Mesendoderm (in vitro differentiated cells): ENCODE measurements at regions not wholly inside any gene's neighbourhood (a gene's known extent, or its start where the extent isn't known, plus 50 kb on each side); places are given as distances from the start of the nearest gene placed in this dataset.
"Not testable (repeated sequence)": the region's sequence is repeated elsewhere in the genome, so short reads cannot be mapped to it uniquely, and the experiment has no call there.

ENCODE experiments used
- DNase-seq: peaks from one replicate; pipeline ENCODE4 v3.0.0; 2013
- H2AK5ac ChIP-seq: 2 replicates; pipeline ENCODE4 v1.6.1; 2013; ENCODE audit warnings: low read length, inconsistent platforms
- H2BK120ac ChIP-seq: 2 replicates; pipeline ENCODE4 v1.6.1; 2013; ENCODE audit warnings: low read depth, mild to moderate bottlenecking, low read length, moderate library complexity, mixed read lengths
- H2BK15ac ChIP-seq: replicated peaks from 2 replicates; pipeline ENCODE4 v1.6.1; 2013; ENCODE audit warnings: low read depth, mild to moderate bottlenecking, moderate library complexity
- H2BK5ac ChIP-seq: 2 replicates; pipeline ENCODE4 v1.6.1; 2013; ENCODE audit warnings: low read length, inconsistent platforms
- H3K18ac ChIP-seq: 2 replicates; pipeline ENCODE4 v1.6.1; 2013; ENCODE audit warnings: mild to moderate bottlenecking, low read length, mixed read lengths
- H3K23ac ChIP-seq: one replicate; pipeline ENCODE4 v1.6.1; 2013; ENCODE audit warnings: low read length
- H3K27ac ChIP-seq: 2 replicates; pipeline ENCODE4 v1.5.1; 2013; ENCODE audit warnings: low read depth, mild to moderate bottlenecking, inconsistent platforms, low read length, moderate library complexity
- H3K27me3 ChIP-seq: 2 replicates; pipeline ENCODE4 v1.6.1; 2013; ENCODE audit warnings: low read length, control low read depth, mild to moderate bottlenecking, inconsistent platforms; ENCODE audit not compliant: insufficient read depth, poor library complexity
- H3K36me3 ChIP-seq: 2 replicates; pipeline ENCODE4 v1.6.1; 2013; ENCODE audit warnings: low read length, inconsistent platforms; ENCODE audit not compliant: control insufficient read depth, insufficient read depth
- H3K4ac ChIP-seq: one replicate; pipeline ENCODE4 v1.6.1; 2013; ENCODE audit warnings: low read depth, mild to moderate bottlenecking, low read length, moderate library complexity
- H3K4me1 ChIP-seq: 2 replicates; pipeline ENCODE4 v1.6.1; 2013; ENCODE audit warnings: low read depth, low read length, inconsistent platforms; ENCODE audit not compliant: control insufficient read depth
- H3K4me2 ChIP-seq: 2 replicates; pipeline ENCODE4 v1.6.1; 2013; ENCODE audit warnings: low read length
- H3K4me3 ChIP-seq: 2 replicates; pipeline ENCODE4 v1.5.1; 2013; ENCODE audit warnings: mild to moderate bottlenecking, low read length
- H3K56ac ChIP-seq: one replicate; pipeline ENCODE4 v1.6.1; 2013; ENCODE audit warnings: low read length
- H3K79me1 ChIP-seq: 2 replicates; pipeline ENCODE4 v1.6.1; 2013; ENCODE audit warnings: low read length, inconsistent platforms
- H3K79me2 ChIP-seq: 2 replicates; pipeline ENCODE4 v1.6.1; 2013; ENCODE audit warnings: mild to moderate bottlenecking, low read length; ENCODE audit not compliant: control insufficient read depth, insufficient read depth
- H3K9ac ChIP-seq: 2 replicates; pipeline ENCODE4 v1.6.1; 2013; ENCODE audit warnings: low read length, inconsistent platforms
- H4K5ac ChIP-seq: one replicate; pipeline ENCODE4 v1.6.1; 2013; ENCODE audit warnings: low read length
- H4K8ac ChIP-seq: one replicate; pipeline ENCODE4 v1.6.1; 2013; ENCODE audit warnings: low read depth, mild to moderate bottlenecking, control low read depth, low read length, moderate library complexity
- WGBS: extraction: QIAGEN DNeasy Blood & Tissue Kit; methylation state at CpG from one replicate; pipeline ENCODE4 v1.1.7; 2013; ENCODE audit warnings: low lambda C conversion rate, missing lambda C conversion rate; ENCODE audit not compliant: insufficient coverage; ENCODE audit errors: extremely low coverage; 5-methylcytosine and 5-hydroxymethylcytosine counted together

DNA sequence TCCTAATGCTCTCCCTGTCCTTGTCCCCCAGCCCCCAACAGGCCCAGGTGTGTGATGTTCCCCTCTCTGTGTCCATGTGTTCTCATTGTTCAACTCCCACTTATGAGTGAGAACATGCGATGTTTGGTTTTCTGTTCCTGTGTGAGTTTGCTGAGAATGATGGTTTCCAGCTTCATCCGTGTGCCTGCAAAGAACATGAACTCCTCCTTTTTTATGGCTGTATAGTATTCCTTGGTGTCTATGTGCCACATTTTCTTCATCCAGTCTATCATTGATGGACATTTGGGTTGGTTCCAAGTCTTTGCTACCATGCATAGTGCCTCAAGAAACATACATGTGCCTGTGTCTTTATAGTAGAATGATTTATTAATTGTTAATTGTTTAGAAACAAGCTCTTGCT, 249.1 kb downstream of the ASMT start:
- not testable (repeated sequence) for H3K79me1 ChIP-seq, H2BK5ac ChIP-seq, H3K4me1 ChIP-seq, DNase-seq, H2AK5ac ChIP-seq, H4K5ac ChIP-seq, H3K79me2 ChIP-seq, H3K36me3 ChIP-seq, H3K27ac ChIP-seq, H3K4ac ChIP-seq, H3K4me3 ChIP-seq, H2BK15ac ChIP-seq, H3K18ac ChIP-seq, H4K8ac ChIP-seq, H3K27me3 ChIP-seq, H3K23ac ChIP-seq, H3K4me2 ChIP-seq, H2BK120ac ChIP-seq, H3K56ac ChIP-seq, H3K9ac ChIP-seq
- WGBS: no CpG with 5 or more reads among the region's 2 CpGs

DNA sequence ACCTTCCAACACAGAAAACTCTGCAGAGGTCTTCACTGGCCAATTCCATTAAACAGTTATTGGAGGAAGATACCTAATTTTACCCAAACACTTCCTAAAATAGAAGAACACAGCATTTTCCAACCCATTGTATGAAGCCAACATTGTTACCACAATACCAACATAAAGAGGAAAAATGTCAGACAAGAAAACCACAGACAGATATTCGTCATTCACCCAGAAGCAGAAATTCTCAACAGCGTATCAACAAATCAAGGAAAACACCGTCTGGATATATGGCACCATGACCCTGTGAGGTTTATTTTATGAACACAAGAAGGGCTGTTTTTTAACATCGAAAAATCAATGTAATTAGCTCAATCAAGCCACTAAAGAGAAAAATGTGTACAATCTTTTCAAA, 255.6 kb downstream of the ASMT start:
- no peak overlapping the region for H2BK120ac ChIP-seq
- no peaks in the 10 kb centered on the region for H3K36me3 ChIP-seq
- no peak overlapping the region for H4K5ac ChIP-seq
- H3K27me3 ChIP-seq: no peaks in the 10 kb centered on the region
- no peak overlapping the region for H3K56ac ChIP-seq
- no peak overlapping the region for H2BK15ac ChIP-seq
- H3K4ac ChIP-seq: no peak overlapping the region
- no CpG with 5 or more reads among the region's 4 CpGs for WGBS
- no peak overlapping the region for H3K9ac ChIP-seq
- no peaks in the 10 kb centered on the region for H3K79me2 ChIP-seq
- H4K8ac ChIP-seq: no peak overlapping the region
- H2AK5ac ChIP-seq: no peak overlapping the region
- H3K23ac ChIP-seq: no peak overlapping the region
- no peaks in the 10 kb centered on the region for H3K4me1 ChIP-seq
- H3K79me1 ChIP-seq: no peaks in the 10 kb centered on the region
- H3K18ac ChIP-seq: no peak overlapping the region
- no peak overlapping the region for H2BK5ac ChIP-seq
- no peak overlapping the region for H3K4me2 ChIP-seq
- DNase-seq: no peak
- H3K27ac ChIP-seq: no peak overlapping the region
- H3K4me3 ChIP-seq: no peak overlapping the region

DNA sequence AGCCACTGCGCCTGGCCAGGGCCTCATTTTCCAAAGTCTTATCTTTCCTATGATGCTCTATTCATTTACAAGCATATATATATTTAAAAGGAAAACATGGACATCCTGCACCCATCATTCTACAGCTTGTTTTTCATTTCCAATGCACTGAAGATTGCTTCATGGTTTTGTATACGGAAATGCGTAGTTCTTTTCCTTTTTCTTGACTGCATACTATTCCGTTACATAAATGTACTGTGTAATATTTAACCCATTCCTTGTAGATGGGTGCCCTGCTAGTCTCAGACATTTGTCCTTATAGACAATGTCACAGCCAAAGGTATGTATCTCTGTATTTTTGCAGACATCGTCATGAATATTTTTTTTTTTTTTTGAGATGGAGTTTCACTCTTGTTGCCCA, 257.0 kb downstream of the ASMT start:
- no peak for DNase-seq
- H3K23ac ChIP-seq: no peak overlapping the region
- WGBS: no CpG with 5 or more reads among the region's 5 CpGs
- no peaks in the 10 kb centered on the region for H3K4me1 ChIP-seq
- H3K27ac ChIP-seq: no peak overlapping the region
- no peak overlapping the region for H2BK5ac ChIP-seq
- no peaks in the 10 kb centered on the region for H3K79me2 ChIP-seq
- no peaks in the 10 kb centered on the region for H3K36me3 ChIP-seq
- H3K4me3 ChIP-seq: no peak overlapping the region
- H2AK5ac ChIP-seq: no peak overlapping the region
- H4K5ac ChIP-seq: no peak overlapping the region
- H3K4ac ChIP-seq: no peak overlapping the region
- H3K56ac ChIP-seq: no peak overlapping the region
- H3K9ac ChIP-seq: no peak overlapping the region
- H3K4me2 ChIP-seq: no peak overlapping the region
- no peak overlapping the region for H3K18ac ChIP-seq
- H4K8ac ChIP-seq: no peak overlapping the region
- no peaks in the 10 kb centered on the region for H3K27me3 ChIP-seq
- H3K79me1 ChIP-seq: no peaks in the 10 kb centered on the region
- H2BK15ac ChIP-seq: no peak overlapping the region
- H2BK120ac ChIP-seq: no peak overlapping the region

DNA sequence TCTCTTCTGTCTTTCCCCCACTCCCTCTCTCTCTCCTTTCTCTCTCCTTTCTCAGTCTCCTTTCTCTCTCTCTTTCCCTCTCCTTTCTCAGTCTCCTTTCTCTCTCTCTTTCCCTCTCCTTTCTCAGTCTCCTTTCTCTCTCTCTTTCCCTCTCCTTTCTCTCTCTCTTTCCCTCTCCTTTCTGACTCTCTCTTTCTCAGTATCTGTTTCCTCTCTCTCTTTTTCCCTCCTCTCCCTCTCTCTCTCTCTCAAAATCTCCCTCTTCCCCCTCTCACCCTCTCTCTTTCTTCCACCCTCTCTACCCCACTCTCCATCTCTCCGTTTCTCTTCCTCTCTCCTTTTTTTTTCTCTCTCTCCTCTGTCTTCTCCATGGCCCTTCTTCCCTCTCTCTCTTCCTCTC, 258.8 kb downstream of the ASMT start:
- Histone ChIP-seq H3K79me2 (no peaks in the 10 kb centered on the region), H3K18ac (no peak overlapping the region), H3K23ac (no peak overlapping the region), H3K56ac (no peak overlapping the region), H3K4me1 (no peaks in the 10 kb centered on the region), H4K5ac (no peak overlapping the region), H3K79me1 (no peaks in the 10 kb centered on the region), H2AK5ac (no peak overlapping the region), H3K27me3 (no peaks in the 10 kb centered on the region), H2BK15ac (no peak overlapping the region), H3K36me3 (no peaks in the 10 kb centered on the region), H2BK120ac (no peak overlapping the region), H3K4me2 (no peak overlapping the region), H3K27ac (no peak overlapping the region), H3K4ac (no peak overlapping the region), H4K8ac (no peak overlapping the region), H3K4me3 (no peak overlapping the region), H2BK5ac (no peak overlapping the region), H3K9ac (no peak overlapping the region)
- DNase-seq: no peak
- 100% methylated on average over 1 of the region's 1 CpG for WGBS

DNA sequence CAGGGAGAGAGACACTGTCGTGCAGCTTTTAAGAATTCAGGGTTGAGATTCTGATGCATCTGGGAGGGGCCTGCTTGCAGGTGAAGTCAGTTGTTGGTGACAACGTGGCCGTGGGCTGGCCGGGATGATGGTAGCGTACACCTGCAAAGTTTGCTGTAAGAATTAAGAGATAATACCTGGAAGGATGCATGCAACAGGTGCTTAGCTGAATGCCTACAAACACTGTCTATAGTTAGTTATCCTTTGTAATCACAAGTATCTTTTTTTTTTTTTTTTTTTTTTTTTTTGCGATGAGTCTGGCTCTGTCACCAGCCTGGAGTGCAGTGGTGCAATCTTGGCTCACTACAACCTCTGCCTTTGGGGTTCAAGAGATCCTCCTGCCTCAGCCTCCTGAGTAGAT, 259.6 kb downstream of the ASMT start:
- H2BK120ac ChIP-seq: no peak overlapping the region

DNA sequence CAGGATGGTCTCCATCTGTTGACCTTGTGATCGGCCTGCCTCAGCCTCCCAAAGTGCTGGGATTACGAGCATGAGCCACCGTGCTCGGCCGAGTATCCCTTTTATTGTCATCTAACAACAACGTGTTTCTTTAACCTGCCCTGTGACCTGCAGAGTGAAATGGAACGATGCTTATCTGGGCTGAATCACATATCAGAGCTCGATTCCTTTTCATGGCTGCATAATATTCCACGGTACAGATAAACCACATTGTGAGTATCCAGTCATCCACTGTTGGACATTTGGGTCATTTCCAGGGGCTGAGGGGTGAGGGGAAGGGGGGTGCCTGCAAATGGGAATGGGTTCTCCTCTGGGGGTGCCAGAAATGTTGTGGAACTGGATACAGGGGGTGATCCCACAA, 260.0 kb downstream of the ASMT start:
- Histone ChIP-seq H3K4ac (no peak overlapping the region), H3K9ac (no peak overlapping the region), H3K27me3 (no peaks in the 10 kb centered on the region), H3K56ac (no peak overlapping the region), H2AK5ac (no peak overlapping the region), H3K79me1 (no peaks in the 10 kb centered on the region), H3K4me2 (no peak overlapping the region), H3K79me2 (no peaks in the 10 kb centered on the region), H4K8ac (no peak overlapping the region), H3K27ac (no peak overlapping the region), H4K5ac (no peak overlapping the region), H2BK15ac (no peak overlapping the region), H3K23ac (no peak overlapping the region), H3K18ac (no peak overlapping the region), H2BK5ac (no peak overlapping the region), H3K4me1 (no peaks in the 10 kb centered on the region), H3K4me3 (no peak overlapping the region), H3K36me3 (no peaks in the 10 kb centered on the region), H2BK120ac (no peak overlapping the region)
- no peak for DNase-seq
- WGBS: no CpG with 5 or more reads among the region's 9 CpGs

More for the DNA sequence above, 259.6 kb downstream of the ASMT start:
- no peak overlapping the region for H3K4ac ChIP-seq
- H3K23ac ChIP-seq: no peak overlapping the region
- H3K4me2 ChIP-seq: no peak overlapping the region
- H3K9ac ChIP-seq: no peak overlapping the region
- H2AK5ac ChIP-seq: no peak overlapping the region
- H3K79me2 ChIP-seq: no peaks in the 10 kb centered on the region
- no peak overlapping the region for H3K27ac ChIP-seq
- H3K36me3 ChIP-seq: no peaks in the 10 kb centered on the region
- H3K56ac ChIP-seq: no peak overlapping the region
- H3K79me1 ChIP-seq: no peaks in the 10 kb centered on the region
- no peak overlapping the region for H2BK15ac ChIP-seq
- no peak overlapping the region for H3K4me3 ChIP-seq
- no peaks in the 10 kb centered on the region for H3K4me1 ChIP-seq
- H3K27me3 ChIP-seq: no peaks in the 10 kb centered on the region
- WGBS: no CpG with 5 or more reads among the region's 6 CpGs
- no peak overlapping the region for H4K8ac ChIP-seq
- no peak overlapping the region for H2BK5ac ChIP-seq
- H3K18ac ChIP-seq: no peak overlapping the region
- no peak for DNase-seq
- no peak overlapping the region for H4K5ac ChIP-seq
